Gastroesophageal sphincter (tissue), 4 donors: ENCODE measurements at regions not wholly inside any gene's neighbourhood (a gene's known extent, or its start where the extent isn't known, plus 50 kb on each side); places are given as distances from the start of the nearest gene placed in this dataset.

ENCODE experiments used
- ATAC-seq: fragments of 150-250 bp; one replicate; pipeline ENCODE4 v1.9.1; 2016; ENCODE audit warnings: mild to moderate bottlenecking, moderate library complexity
- H3K27ac ChIP-seq, 4 donors: fragments of 200-600 bp; sonication (generic) in 3 of 4; 1 replicate in 3 of 4; 2 replicates in 1 of 4; pipeline ENCODE4 v1.5.1; 2016 to 2019
- H3K27me3 ChIP-seq: fragments of 200-600 bp; sonication (generic); one replicate; pipeline ENCODE4 v1.5.1; 2019
- H3K36me3 ChIP-seq, 2 donors: fragments of 200-600 bp; sonication (generic); one replicate each; pipeline ENCODE4 v1.5.1; 2019; ENCODE audit warnings: control low read depth in 1 of 2
- H3K4me1 ChIP-seq, 3 donors: fragments of 200-600 bp; sonication (generic); 1 replicate in 2 of 3; 2 replicates in 1 of 3; pipeline ENCODE4 v1.5.1; 2016 to 2019; ENCODE audit warnings: control low read depth in 2 of 3
- H3K4me3 ChIP-seq, 2 donors: fragments of 200-600 bp; sonication (generic); one replicate each; pipeline ENCODE4 v1.5.1; 2019; ENCODE audit warnings: mild to moderate bottlenecking in 1 of 2, moderate library complexity in 1 of 2
- H3K9me3 ChIP-seq, 3 donors: fragments of 200-600 bp; sonication (generic); one replicate each; pipeline ENCODE4 v1.5.1; 2017 to 2019; ENCODE audit warnings: control low read depth in 2 of 3
- CTCF ChIP-seq, 4 experiments: fragments of 200-600 bp in 2 of 4; fragments of 450-650 bp in 2 of 4; sonication (generic) in 1 of 4; IDR thresholded peaks; one replicate each; pipeline ENCODE4 v1.5.1; 2017 to 2019; ENCODE audit warnings: antibody characterized with exemption in 4 of 4, mild to moderate bottlenecking in 2 of 4, moderate library complexity in 2 of 4
- EP300 ChIP-seq: sonication (generic); formaldehyde crosslinking; IDR thresholded peaks from one replicate; pipeline ENCODE4 v1.6.1; 2017; ENCODE audit warnings: antibody characterized with exemption, mild to moderate bottlenecking
- POLR2A ChIP-seq, 2 donors: fragments of 450-650 bp; IDR thresholded peaks; one replicate each; pipeline ENCODE4 v1.6.1; 2017; ENCODE audit warnings: antibody characterized with exemption in 2 of 2, mild to moderate bottlenecking in 2 of 2, moderate library complexity in 1 of 2
- POLR2AphosphoS5 ChIP-seq: sonication (generic); formaldehyde crosslinking; IDR thresholded peaks from one replicate; pipeline ENCODE4 v1.6.1; 2017; ENCODE audit warnings: antibody characterized with exemption
- WGBS, 2 donors: methylation state at CpG; one replicate each; pipeline ENCODE4 v1.1.5; 2018; ENCODE audit warnings: low coverage in 1 of 2; 5-methylcytosine and 5-hydroxymethylcytosine counted together

- no peaks in the 10 kb centered on the region for H3K27me3 ChIP-seq
- peak overlapping the region in 2 of 4 donors; percentile 57 to 60 for H3K27ac ChIP-seq
- H3K4me3 ChIP-seq: no peak overlapping the region
- no peak for TF ChIP-seq POLR2AphosphoS5
- no peak for TF ChIP-seq EP300
- TF ChIP-seq CTCF (IDR thresholded peaks at IDR 0.05): no peak
- no peak for TF ChIP-seq POLR2A (IDR thresholded peaks at IDR 0.05)
- H3K9me3 ChIP-seq: no peaks in the 10 kb centered on the region
- H3K36me3 ChIP-seq: no peaks in the 10 kb centered on the region
- no peak for ATAC-seq
- peaks cover 1 to 24% (median 10%) of the 10 kb centered on the region in 3 donors for H3K4me1 ChIP-seq
Observed at GRCh38 chr12:75820071-75820470, 211.5 kb downstream of the PHLDA1 start.

- H3K27me3 ChIP-seq: no peaks in the 10 kb centered on the region
- peaks cover 4 to 29% (median 15%) of the 10 kb centered on the region in 3 donors for H3K4me1 ChIP-seq
- H3K9me3 ChIP-seq: no peaks in the 10 kb centered on the region
- H3K4me3 ChIP-seq: no peak overlapping the region
- H3K36me3 ChIP-seq: no peaks in the 10 kb centered on the region
- TF ChIP-seq CTCF (IDR thresholded peaks at IDR 0.05) (no peak), EP300 (no peak)
- ATAC-seq: no peak
- WGBS, 2 donors: 87 to 96% methylated on average over 3 of the region's 5 CpGs
- peak overlapping the region in 1 of 4 donors; percentile 60 for H3K27ac ChIP-seq
Observed at GRCh38 chr12:75819512-75819911, 212.1 kb downstream of the PHLDA1 start.

- Histone ChIP-seq H3K9me3 (no peaks in the 10 kb centered on the region), H3K4me3 (no peak overlapping the region), H3K27ac (no peak overlapping the region), H3K36me3 (no peaks in the 10 kb centered on the region), H3K27me3 (no peaks in the 10 kb centered on the region), H3K4me1 (peaks cover 4 to 35% (median 15%) of the 10 kb centered on the region in 3 donors)
- ATAC-seq: no peak
- TF ChIP-seq EP300 (no peak), POLR2AphosphoS5 (no peak), CTCF (IDR thresholded peaks at IDR 0.05) (no peak), POLR2A (IDR thresholded peaks at IDR 0.05) (no peak)
Observed at GRCh38 chr12:75818863-75819262, 212.7 kb downstream of the PHLDA1 start.

GRCh38 chr12:75816897-75817296 is 214.7 kb downstream of the PHLDA1 start:
- Histone ChIP-seq H3K36me3 (no peaks in the 10 kb centered on the region), H3K4me1 (peaks cover 4 to 35% (median 15%) of the 10 kb centered on the region in 3 donors), H3K9me3 (no peaks in the 10 kb centered on the region), H3K27me3 (no peaks in the 10 kb centered on the region), H3K27ac (no peak overlapping the region), H3K4me3 (no peak overlapping the region)
- WGBS, 2 donors: 0 to 6% methylated on average over 1 of the region's 1 CpG
- no peak for ATAC-seq
- TF ChIP-seq CTCF (IDR thresholded peaks at IDR 0.05) (no peak), EP300 (no peak), POLR2A (IDR thresholded peaks at IDR 0.05) (no peak), POLR2AphosphoS5 (no peak)

- TF ChIP-seq EP300 (no peak), POLR2AphosphoS5 (no peak), POLR2A (IDR thresholded peaks at IDR 0.05) (no peak), CTCF (IDR thresholded peaks at IDR 0.05) (no peak)
- no peak for ATAC-seq
Observed at GRCh38 chr12:75815756-75816155, 215.8 kb downstream of the PHLDA1 start.

More at GRCh38 chr12:75815756-75816155, 215.8 kb downstream of the PHLDA1 start:
- H3K4me1 ChIP-seq: peaks cover 4 to 30% (median 15%) of the 10 kb centered on the region in 3 donors
- WGBS, 2 donors: 33% methylated on average over 1 of the region's 1 CpG; no CpG with 5 or more reads in 1 of the 2 donors
- H3K9me3 ChIP-seq: no peaks in the 10 kb centered on the region
- H3K27ac ChIP-seq: peak overlapping the region in 3 of 4 donors; percentile 62 to 64 (median 62)
- no peak overlapping the region for H3K4me3 ChIP-seq
- H3K36me3 ChIP-seq: no peaks in the 10 kb centered on the region
- H3K27me3 ChIP-seq: no peaks in the 10 kb centered on the region
